PC-3 (cell line): ENCODE measurements at regions not wholly inside any gene's neighbourhood (a gene's known extent, or its start where the extent isn't known, plus 50 kb on each side); places are given as distances from the start of the nearest gene placed in this dataset.
"Not testable (repeated sequence)": the region's sequence is repeated elsewhere in the genome, so short reads cannot be mapped to it uniquely, and the experiment has no call there.

ENCODE experiments used
- ATAC-seq: fragments of 200-7000 bp; cut with Tn5 transposase; 2 replicates; pipeline ENCODE4 v1.9.1; 2020; ENCODE audit warnings: mild to moderate bottlenecking, moderate library complexity
- BruUV-seq: library from RNA; stranded (reverse); fragments of 400-500 nt; replicated peaks from 2 replicates; lab custom pipeline; 2021; lab: Mats Ljungman, UMichigan
- CTCF ChIA-PET: fragments of 300-600 bp; sonication (Branson Sonifier 250); formaldehyde crosslinking; loops from one replicate; lab custom pipeline; 2022; ENCODE audit warnings: antibody characterized with exemption; lab: Charles Lee
- POLR2A ChIA-PET: fragments of 300-600 bp; sonication (Branson Sonifier 250); formaldehyde crosslinking; loops from one replicate; lab custom pipeline; 2022; ENCODE audit warnings: antibody characterized with exemption; ENCODE audit not compliant: unreplicated experiment; lab: Charles Lee
- DNase-seq: peaks from one replicate; pipeline ENCODE4 v3.0.0-alpha.2; 2015
- H2AFZ ChIP-seq: fragments of 300-600 bp; sonication (generic); 2 replicates; pipeline ENCODE4 v1.6.0; 2016; ENCODE audit warnings: antibody characterized with exemption, low read length
- H3F3A ChIP-seq: fragments of 300-600 bp; sonication (generic); one replicate; pipeline ENCODE4 v1.6.0; 2017; ENCODE audit warnings: antibody characterized with exemption, low read length, control low read depth, mild to moderate bottlenecking; ENCODE audit not compliant: unreplicated experiment
- H3K27ac ChIP-seq: fragments of 300-600 bp; sonication (generic); 2 replicates; pipeline ENCODE4 v1.5.1; 2016; ENCODE audit warnings: mild to moderate bottlenecking, low read length
- H3K27me3 ChIP-seq: fragments of 300-600 bp; sonication (generic); 2 replicates; pipeline ENCODE4 v1.6.1; 2016; ENCODE audit warnings: low read length, mixed read lengths
- H3K36me3 ChIP-seq: fragments of 300-600 bp; sonication (generic); 2 replicates; pipeline ENCODE4 v1.6.1; 2016; ENCODE audit warnings: low read depth, mixed run types, low read length, mixed read lengths
- H3K4me1 ChIP-seq: fragments of 300-600 bp; sonication (generic); 2 replicates; pipeline ENCODE4 v1.5.1; 2016; ENCODE audit warnings: low read length; ENCODE audit not compliant: insufficient read depth
- H3K4me2 ChIP-seq: fragments of 300-600 bp; sonication (generic); 2 replicates; pipeline ENCODE4 v1.6.0; 2016; ENCODE audit warnings: low read length
- H3K4me3 ChIP-seq: fragments of 300-600 bp; sonication (generic); 2 replicates; pipeline ENCODE4 v1.5.1; 2016; ENCODE audit warnings: mild to moderate bottlenecking, low read length, mixed read lengths
- H3K79me2 ChIP-seq: fragments of 300-600 bp; sonication (generic); 2 replicates; pipeline ENCODE4 v1.6.1; 2017; ENCODE audit warnings: low read length, mixed read lengths
- H3K9ac ChIP-seq: fragments of 300-600 bp; sonication (generic); 2 replicates; pipeline ENCODE4 v1.6.0; 2016; ENCODE audit warnings: mild to moderate bottlenecking, low read length
- H3K9me2 ChIP-seq: fragments of 300-600 bp; sonication (generic); replicated peaks from 2 replicates; pipeline ENCODE4 v1.6.1; 2016; ENCODE audit warnings: mixed run types, low read length, mixed read lengths
- H3K9me3 ChIP-seq: fragments of 300-600 bp; sonication (generic); 2 replicates; pipeline ENCODE4 v1.6.1; 2016; ENCODE audit warnings: low read length, mixed read lengths
- H4K20me1 ChIP-seq: fragments of 300-600 bp; sonication (generic); 2 replicates; pipeline ENCODE4 v1.6.1; 2016; ENCODE audit warnings: low read length, mixed read lengths
- CTCF ChIP-seq: fragments of 300-600 bp; sonication (generic); conservative IDR thresholded peaks from 2 replicates; pipeline ENCODE4 v1.5.1; 2017; ENCODE audit warnings: antibody characterized with exemption, low read depth, mild to moderate bottlenecking, low read length
- EZH2 ChIP-seq: fragments of 300-600 bp; sonication (generic); IDR thresholded peaks from one replicate; pipeline ENCODE4 v1.6.1; 2017; ENCODE audit warnings: antibody characterized with exemption, mild to moderate bottlenecking, low read length; ENCODE audit not compliant: unreplicated experiment
- EZH2phosphoT487 ChIP-seq: fragments of 300-600 bp; sonication (generic); IDR thresholded peaks from 2 replicates; pipeline ENCODE4 v1.6.1; 2018; ENCODE audit warnings: mild to moderate bottlenecking, antibody characterized with exemption, low read length, borderline replicate concordance
- intact Hi-C: fragments of 100-400 bp; cut with micrococcal nuclease; formaldehyde crosslinking; loops from 2 replicates; pipeline ENCODE4 v1.9.0; 2023

- no peaks in the 10 kb centered on the region for H3K27me3 ChIP-seq
- no peaks in the 10 kb centered on the region for H3K36me3 ChIP-seq
- H2AFZ ChIP-seq = no peak overlapping the region
- ATAC-seq = no peak
- H3K27ac ChIP-seq = no peak overlapping the region
- H3K9me2 ChIP-seq = no peaks in the 10 kb centered on the region
- no peaks in the 10 kb centered on the region for H3K9me3 ChIP-seq
- no peaks in the 10 kb centered on the region for H3K79me2 ChIP-seq
- ChIA-PET POLR2A (no interaction called here), CTCF (no interaction called here)
- intact Hi-C loops = no loop called here
- no peaks in the 10 kb centered on the region for H3K4me1 ChIP-seq
- BruUV-seq = no TSS peak
- DNase-seq = no peak
- TF ChIP-seq CTCF = no peak
- no peak for TF ChIP-seq EZH2
- no peak for TF ChIP-seq EZH2phosphoT487
- no peaks in the 10 kb centered on the region for H3F3A ChIP-seq
- no peak overlapping the region for H3K9ac ChIP-seq
- no peak overlapping the region for H3K4me3 ChIP-seq
- no peaks in the 10 kb centered on the region for H4K20me1 ChIP-seq
- no peak overlapping the region for H3K4me2 ChIP-seq
Observed at GRCh38 chr1:194774535-194774934, 1588.1 kb upstream of the B3GALT2 start.

- TF ChIP-seq EZH2phosphoT487 = no peak
- no peak for TF ChIP-seq CTCF
- TF ChIP-seq EZH2 = no peak
- Histone ChIP-seq H3K4me1 (no peaks in the 10 kb centered on the region), H3K79me2 (no peaks in the 10 kb centered on the region), H3K9me2 (no peaks in the 10 kb centered on the region), H3K27ac (no peak overlapping the region), H3F3A (no peaks in the 10 kb centered on the region), H3K27me3 (no peaks in the 10 kb centered on the region), H3K4me2 (no peak overlapping the region), H3K36me3 (no peaks in the 10 kb centered on the region), H2AFZ (no peak overlapping the region), H4K20me1 (no peaks in the 10 kb centered on the region), H3K9ac (no peak overlapping the region), H3K4me3 (no peak overlapping the region), H3K9me3 (no peaks in the 10 kb centered on the region)
- DNase-seq (peak; percentile 4), ATAC-seq (peak; percentile 66)
- POLR2A ChIA-PET = no interaction called here
- CTCF ChIA-PET = no interaction called here
- BruUV-seq = no TSS peak
- intact Hi-C loops = no loop called here
Observed at GRCh38 chr1:194755241-194755994, 1569.0 kb upstream of the B3GALT2 start.

GRCh38 chr1:194738843-194739242 lies 1552.4 kb upstream of the B3GALT2 start:
- DNase-seq, H3K9ac ChIP-seq, H3K27ac ChIP-seq, CTCF ChIA-PET, BruUV-seq, H3K9me3 ChIP-seq, H3K79me2 ChIP-seq, H4K20me1 ChIP-seq, H3K9me2 ChIP-seq, POLR2A ChIA-PET, H2AFZ ChIP-seq, ATAC-seq, H3K27me3 ChIP-seq, H3K4me3 ChIP-seq, H3K4me2 ChIP-seq, H3K4me1 ChIP-seq, intact Hi-C loops, H3K36me3 ChIP-seq, H3F3A ChIP-seq: not testable (repeated sequence)
